Activated naive CD8-positive, alpha-beta T cell treated with anti-CD3 and anti-CD28 coated beads, Interleukin-2, amount 10 ng/mL, durations not matched to agents 7 days and 5 days (primary cell): ENCODE measurements at regions not wholly inside any gene's neighbourhood (a gene's known extent, or its start where the extent isn't known, plus 50 kb on each side); places are given as distances from the start of the nearest gene placed in this dataset.
"Not testable (repeated sequence)": the region's sequence is repeated elsewhere in the genome, so short reads cannot be mapped to it uniquely, and the experiment has no call there.

ENCODE experiments used
- ATAC-seq: fragments of 150-1000 bp; cut with Tn5 transposase; one replicate; pipeline ENCODE4 v1.10.0; 2021; ENCODE audit warnings: low read depth, moderate library complexity
- POLR2A ChIA-PET: fragments of 350-600 bp; sonication (Branson Sonifier 250); formaldehyde crosslinking; loops from one replicate; lab custom pipeline; 2021; ENCODE audit warnings: antibody characterized with exemption; lab: Charles Lee
- DNase-seq: peaks from one replicate; pipeline ENCODE4 v3.0.0; 2021
- H3K27ac Mint-ChIP-seq: one replicate; pipeline ENCODE4 v1.8.0; 2022; ENCODE audit warnings: mild to moderate bottlenecking, mixed read lengths
- H3K27me3 Mint-ChIP-seq: one replicate; pipeline ENCODE4 v1.8.0; 2022; ENCODE audit warnings: mild to moderate bottlenecking, moderate library complexity, mixed read lengths
- H3K36me3 Mint-ChIP-seq: one replicate; pipeline ENCODE4 v1.8.0; 2021; ENCODE audit warnings: mild to moderate bottlenecking, mixed read lengths
- H3K4me1 Mint-ChIP-seq: one replicate; pipeline ENCODE4 v1.8.0; 2021; ENCODE audit warnings: mixed read lengths
- H3K4me3 Mint-ChIP-seq: one replicate; pipeline ENCODE4 v1.8.0; 2022; ENCODE audit warnings: mild to moderate bottlenecking, moderate library complexity, mixed read lengths
- H3K9me3 Mint-ChIP-seq: one replicate; pipeline ENCODE4 v1.8.0; 2021; ENCODE audit warnings: mixed read lengths

DNA sequence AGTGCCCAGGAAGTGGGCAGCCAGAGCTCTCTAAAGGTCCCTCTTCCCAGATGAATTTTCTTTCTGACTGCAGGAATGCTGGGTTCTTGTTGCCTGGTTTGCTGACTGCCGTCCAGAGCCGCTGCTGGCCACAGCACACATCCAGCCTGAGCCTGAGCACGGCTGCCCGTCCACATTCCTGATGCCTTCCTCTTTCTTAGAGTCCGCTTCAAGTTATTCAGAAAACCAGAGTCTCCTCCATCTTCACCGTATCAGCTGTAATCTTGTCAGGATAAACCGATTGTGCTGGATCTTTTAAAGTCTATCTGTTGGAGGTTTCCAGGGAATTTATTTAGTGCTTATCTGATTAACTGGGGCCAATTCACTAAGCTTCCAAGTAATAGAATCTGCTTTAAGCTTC lies 84.8 kb upstream of the BCAR3 start:
- no peak for ATAC-seq
- Mint-ChIP-seq H3K36me3 (peaks cover 2% of the 10 kb centered on the region), H3K4me1 (peaks cover 12% of the 10 kb centered on the region)

GRCh38 chr1:93765099-93765498 lies 83.5 kb upstream of the BCAR3 start:
- POLR2A ChIA-PET = no interaction called here
- H3K4me3 Mint-ChIP-seq = no peak overlapping the region
- no peak overlapping the region for H3K27ac Mint-ChIP-seq
- peaks cover 13% of the 10 kb centered on the region for H3K4me1 Mint-ChIP-seq
- no peaks in the 10 kb centered on the region for H3K9me3 Mint-ChIP-seq
- H3K36me3 Mint-ChIP-seq = peaks cover 4% of the 10 kb centered on the region
- ATAC-seq = no peak
- H3K27me3 Mint-ChIP-seq = peaks cover 2% of the 10 kb centered on the region
- DNase-seq = no peak

More for the DNA sequence above, 84.8 kb upstream of the BCAR3 start:
- no peak for DNase-seq
- POLR2A ChIA-PET = no interaction called here
- Mint-ChIP-seq H3K27me3 (peaks cover 4% of the 10 kb centered on the region), H3K4me3 (no peak overlapping the region), H3K9me3 (no peaks in the 10 kb centered on the region), H3K27ac (no peak overlapping the region)

DNA sequence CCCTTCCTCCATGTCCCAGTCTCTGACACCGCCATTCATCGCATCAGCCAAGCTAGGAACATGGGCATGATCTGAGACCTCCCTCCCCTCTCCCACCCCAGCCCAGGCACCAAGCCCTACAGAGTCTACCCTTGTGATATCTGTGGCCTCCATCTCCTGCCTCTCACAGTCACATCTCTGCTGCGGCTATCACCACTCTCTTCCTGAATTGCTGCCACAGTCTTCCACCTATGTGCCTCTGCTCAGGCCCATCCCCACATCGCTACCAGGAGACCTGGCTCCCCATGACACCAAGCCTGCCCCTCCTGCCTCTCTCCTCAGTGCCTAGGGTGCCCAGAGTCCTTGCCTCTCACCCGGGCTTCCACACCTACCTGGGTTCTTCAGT lies 82.7 kb upstream of the BCAR3 start:
- H3K4me1 Mint-ChIP-seq = peaks cover 19% of the 10 kb centered on the region
- no peak for DNase-seq
- no peak for ATAC-seq
- H3K27ac Mint-ChIP-seq = no peak overlapping the region
- no peak overlapping the region for H3K4me3 Mint-ChIP-seq
- peaks cover 2% of the 10 kb centered on the region for H3K27me3 Mint-ChIP-seq
- no peaks in the 10 kb centered on the region for H3K9me3 Mint-ChIP-seq
- H3K36me3 Mint-ChIP-seq = peaks cover 4% of the 10 kb centered on the region
- POLR2A ChIA-PET = no interaction called here

GRCh38 chr1:93763704-93764365 lies 82.2 kb upstream of the BCAR3 start:
- Mint-ChIP-seq H3K4me1 (peaks cover 25% of the 10 kb centered on the region), H3K36me3 (peaks cover 4% of the 10 kb centered on the region), H3K27me3 (peaks cover under 1% of the 10 kb centered on the region), H3K4me3 (no peak overlapping the region), H3K9me3 (no peaks in the 10 kb centered on the region), H3K27ac (no peak overlapping the region)
- ATAC-seq = no peak
- DNase-seq = no peak
- POLR2A ChIA-PET = no interaction called here

- Mint-ChIP-seq H3K36me3 (peaks cover 4% of the 10 kb centered on the region), H3K4me1 (peaks cover 24% of the 10 kb centered on the region), H3K27me3 (no peaks in the 10 kb centered on the region), H3K9me3 (no peaks in the 10 kb centered on the region), H3K4me3 (peak overlapping the region; percentile 57), H3K27ac (peak overlapping the region; percentile 89)
- DNase-seq = peak; percentile 43
- POLR2A ChIA-PET = no interaction called here
- ATAC-seq = peak; percentile 86
Observed at GRCh38 chr1:93758842-93759515, 77.3 kb upstream of the BCAR3 start.

DNA sequence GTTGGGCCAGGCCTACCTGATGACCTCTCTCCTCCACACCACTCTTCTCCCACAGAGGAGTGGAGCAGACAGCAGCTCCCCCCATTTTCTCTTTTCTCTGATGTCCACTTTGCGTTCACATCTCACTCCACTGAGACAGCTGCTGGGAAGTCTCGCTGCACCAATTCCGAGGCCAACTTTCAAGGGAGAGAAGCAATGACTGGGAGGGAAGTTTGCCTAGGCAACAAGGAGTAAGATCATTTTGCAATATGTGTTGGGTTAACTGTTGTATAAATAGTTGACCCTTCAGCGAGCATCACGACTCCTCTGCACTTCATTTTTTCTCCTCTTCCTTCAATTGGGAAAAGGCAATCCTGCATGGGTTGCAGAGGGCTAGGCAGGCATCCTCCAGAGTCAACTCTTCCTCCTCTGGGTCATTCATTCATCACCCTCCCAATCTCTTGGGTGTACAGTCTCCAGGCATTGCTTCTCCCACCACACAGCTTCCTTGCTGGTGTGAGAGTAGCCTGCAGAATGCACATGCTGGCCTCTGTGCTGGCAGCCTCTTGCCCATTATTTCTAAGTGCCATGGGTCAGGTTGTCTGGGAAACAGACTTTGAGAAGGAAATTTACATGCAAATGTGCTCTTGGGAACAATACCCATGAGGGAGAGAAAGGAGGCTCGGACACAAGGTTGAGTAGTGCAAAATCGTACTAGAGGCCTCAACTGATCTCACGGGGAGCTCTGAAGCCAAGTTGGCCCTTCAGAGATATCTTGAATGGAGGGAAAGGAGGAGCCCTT lies 75.8 kb upstream of the BCAR3 start:
- Mint-ChIP-seq H3K9me3 (no peaks in the 10 kb centered on the region), H3K36me3 (peaks cover 2% of the 10 kb centered on the region), H3K4me3 (no peak overlapping the region), H3K27me3 (no peaks in the 10 kb centered on the region), H3K27ac (no peak overlapping the region), H3K4me1 (peaks cover 30% of the 10 kb centered on the region)
- no peak for DNase-seq
- POLR2A ChIA-PET = no interaction called here
- no peak for ATAC-seq

DNA sequence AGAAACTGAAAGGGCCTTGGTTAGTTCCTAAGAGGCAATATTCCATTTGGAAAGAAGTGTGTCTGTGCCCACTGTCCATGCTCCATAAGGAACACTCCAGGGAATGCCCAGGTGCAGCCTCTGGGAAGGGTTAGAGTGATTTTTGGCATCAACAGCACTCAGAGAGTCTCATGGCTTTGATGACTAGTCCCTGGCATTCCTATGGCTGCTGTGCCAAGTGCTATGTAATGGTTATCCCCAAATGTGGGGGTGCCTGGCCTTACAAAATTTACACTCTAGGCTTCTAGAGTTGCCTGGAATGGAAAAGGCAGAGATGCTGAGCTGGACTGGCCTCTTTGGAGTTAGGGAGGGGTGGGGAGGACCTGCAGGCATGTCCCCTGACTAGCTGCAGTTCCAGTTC lies 75.0 kb upstream of the BCAR3 start:
- no peak overlapping the region for H3K27ac Mint-ChIP-seq
- no peaks in the 10 kb centered on the region for H3K9me3 Mint-ChIP-seq
- POLR2A ChIA-PET = no interaction called here
- no peak for DNase-seq
- H3K4me3 Mint-ChIP-seq = no peak overlapping the region
- H3K4me1 Mint-ChIP-seq = peaks cover 36% of the 10 kb centered on the region
- H3K36me3 Mint-ChIP-seq = peaks cover 2% of the 10 kb centered on the region
- no peaks in the 10 kb centered on the region for H3K27me3 Mint-ChIP-seq
- ATAC-seq = no peak

GRCh38 chr1:93755251-93755715 lies 73.6 kb upstream of the BCAR3 start:
- H3K27me3 Mint-ChIP-seq, H3K27ac Mint-ChIP-seq, DNase-seq, H3K36me3 Mint-ChIP-seq, H3K9me3 Mint-ChIP-seq, ATAC-seq, H3K4me3 Mint-ChIP-seq: not testable (repeated sequence)
- POLR2A ChIA-PET = interaction anchor here (0.6 kb wide), 1 partner anchor 352 kb away, joined by 3 read pairs; no protein-coding TSS in a partner anchor
- H3K4me1 Mint-ChIP-seq = peaks cover 49% of the 10 kb centered on the region

DNA sequence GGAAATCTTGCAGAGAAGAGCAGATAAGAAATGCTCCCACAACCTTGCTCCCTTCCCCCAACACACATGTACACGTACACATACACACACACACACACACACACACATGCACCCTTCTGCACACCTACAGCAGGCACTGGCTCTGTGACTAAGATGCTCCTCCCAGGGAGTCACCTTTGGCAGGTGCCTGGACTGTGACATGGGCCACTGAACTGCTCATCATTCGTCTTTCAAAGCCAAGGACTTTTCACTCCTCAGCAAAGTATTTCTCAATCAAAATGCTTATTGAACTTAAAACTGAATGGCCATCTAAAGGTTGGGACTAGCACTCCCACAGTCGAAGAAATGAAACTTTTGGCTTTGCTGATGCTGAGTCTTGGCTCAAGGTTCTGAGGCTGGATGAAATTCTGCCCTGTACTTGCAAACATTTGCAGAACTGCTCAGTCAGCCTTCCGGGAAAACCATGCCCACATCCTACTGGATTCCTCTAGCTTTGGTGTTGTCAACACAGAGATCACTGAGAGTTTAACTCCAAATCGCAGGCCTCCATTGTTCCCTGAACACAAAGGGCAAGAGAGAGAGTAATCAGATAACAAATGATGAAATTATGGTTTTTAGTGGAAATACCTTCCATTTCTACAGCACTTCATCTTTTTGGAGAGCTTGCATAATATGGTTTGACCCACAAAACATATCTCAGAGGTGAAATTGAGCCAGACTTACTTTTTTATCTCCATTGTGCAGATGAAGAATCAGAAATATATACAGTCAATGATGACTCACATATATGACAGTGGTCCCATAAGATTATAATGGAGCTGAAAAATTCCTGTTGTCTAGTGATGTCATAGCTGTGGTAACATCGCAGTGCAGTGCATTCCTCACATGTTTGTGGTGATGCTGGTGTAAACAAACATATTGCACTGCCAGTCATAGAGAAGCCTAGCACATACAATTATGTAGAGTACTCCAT lies 72.4 kb upstream of the BCAR3 start:
- peaks cover 44% of the 10 kb centered on the region for H3K4me1 Mint-ChIP-seq
- DNase-seq (no peak), ATAC-seq (no peak)
- peak overlapping the region; percentile 32 for H3K27ac Mint-ChIP-seq
- H3K9me3 Mint-ChIP-seq = no peaks in the 10 kb centered on the region
- H3K36me3 Mint-ChIP-seq = no peaks in the 10 kb centered on the region
- no peak overlapping the region for H3K4me3 Mint-ChIP-seq
- POLR2A ChIA-PET = no interaction called here
- H3K27me3 Mint-ChIP-seq = no peaks in the 10 kb centered on the region

DNA sequence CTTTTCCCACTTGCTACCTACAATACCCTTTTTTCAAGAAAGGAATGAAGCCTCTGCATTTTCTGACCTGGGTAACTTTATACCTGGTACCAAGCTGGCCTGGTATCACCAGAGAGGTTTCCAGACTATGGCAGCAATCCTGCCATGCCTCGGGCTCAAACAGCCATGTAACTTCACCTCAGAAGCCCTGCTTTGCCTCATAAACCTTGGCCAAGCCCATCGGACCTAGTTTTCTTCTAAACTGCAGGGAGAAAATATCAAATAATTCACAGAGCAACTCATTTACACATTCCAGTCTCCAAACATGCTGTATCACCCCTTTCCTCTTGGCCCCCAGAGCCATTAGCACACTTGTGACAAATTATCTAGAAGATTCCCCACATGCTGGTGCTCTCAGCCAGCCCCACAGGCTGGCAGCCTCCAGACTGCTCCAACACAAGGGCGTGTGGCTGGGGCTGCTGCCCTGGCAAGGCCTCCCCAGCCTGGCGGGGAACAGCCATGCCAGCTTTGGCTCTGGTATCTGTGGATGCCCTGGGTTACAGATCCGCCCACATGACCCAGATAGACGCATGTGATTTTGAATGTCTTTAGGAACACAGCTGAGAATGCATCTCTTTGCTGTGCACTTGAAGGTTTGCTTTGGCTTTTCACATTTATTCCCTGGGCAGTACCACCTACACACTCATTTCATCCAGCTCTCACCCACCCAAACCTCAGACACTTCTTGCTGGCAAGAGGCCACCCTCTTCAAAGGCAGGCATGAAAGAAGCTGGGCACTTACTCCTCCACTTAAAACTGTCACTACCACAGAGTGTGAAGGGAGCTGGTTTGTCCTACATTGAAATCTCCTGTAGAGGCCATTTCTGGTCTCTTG lies 70.0 kb upstream of the BCAR3 start:
- DNase-seq (no peak), ATAC-seq (no peak)
- Mint-ChIP-seq H3K36me3 (peaks cover 11% of the 10 kb centered on the region), H3K4me1 (peaks cover 37% of the 10 kb centered on the region), H3K9me3 (peaks cover 6% of the 10 kb centered on the region), H3K27me3 (no peaks in the 10 kb centered on the region), H3K4me3 (peak overlapping the region; percentile 18), H3K27ac (peak overlapping the region; percentile 62)
- POLR2A ChIA-PET = no interaction called here

GRCh38 chr1:93750955-93751354 lies 69.3 kb upstream of the BCAR3 start:
- POLR2A ChIA-PET = no interaction called here
- H3K27me3 Mint-ChIP-seq = no peaks in the 10 kb centered on the region
- peak overlapping the region; percentile 62 for H3K27ac Mint-ChIP-seq
- ATAC-seq (peak; percentile 73), DNase-seq (no peak)
- peaks cover 11% of the 10 kb centered on the region for H3K36me3 Mint-ChIP-seq
- H3K9me3 Mint-ChIP-seq = peaks cover 8% of the 10 kb centered on the region
- no peak overlapping the region for H3K4me3 Mint-ChIP-seq
- peaks cover 37% of the 10 kb centered on the region for H3K4me1 Mint-ChIP-seq

DNA sequence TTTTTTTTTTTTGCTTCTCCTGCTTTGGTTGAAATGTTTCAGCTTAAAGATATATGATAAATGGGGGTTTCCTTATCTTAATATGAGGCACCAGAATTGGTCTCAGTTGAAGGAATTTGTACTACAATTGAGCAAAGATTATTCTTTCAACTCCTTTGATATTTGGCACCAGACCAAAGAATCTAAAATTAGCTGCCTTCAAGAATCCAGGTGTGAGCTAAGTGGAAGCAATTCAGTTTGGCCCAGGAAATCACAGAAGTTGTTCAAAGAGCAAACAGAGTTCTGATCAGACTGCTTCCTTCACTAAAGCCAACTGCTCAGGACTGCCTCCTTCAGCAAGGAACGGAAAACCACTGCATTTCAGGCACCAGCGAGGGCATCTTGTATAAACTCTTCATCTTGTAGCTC lies 68.3 kb upstream of the BCAR3 start:
- peaks cover 8% of the 10 kb centered on the region for H3K9me3 Mint-ChIP-seq
- no peaks in the 10 kb centered on the region for H3K27me3 Mint-ChIP-seq
- peaks cover 11% of the 10 kb centered on the region for H3K36me3 Mint-ChIP-seq
- peaks cover 40% of the 10 kb centered on the region for H3K4me1 Mint-ChIP-seq
- no peak for ATAC-seq
- H3K27ac Mint-ChIP-seq = peak overlapping the region; percentile 13
- no peak for DNase-seq
- POLR2A ChIA-PET = no interaction called here
- no peak overlapping the region for H3K4me3 Mint-ChIP-seq
